PC-3 (cell line): ENCODE measurements at regions not wholly inside any gene's neighbourhood (a gene's known extent, or its start where the extent isn't known, plus 50 kb on each side); places are given as distances from the start of the nearest gene placed in this dataset.

Experiments used
- ATAC-seq: fragments of 200-7000 bp; cut with Tn5 transposase; 2 replicates; pipeline ENCODE4 v1.9.1; 2020; ENCODE audit warnings: mild to moderate bottlenecking, moderate library complexity
- BruUV-seq: library from RNA; stranded (reverse); fragments of 400-500 nt; replicated peaks from 2 replicates; lab custom pipeline; 2021; lab: Mats Ljungman, UMichigan
- CTCF ChIA-PET: fragments of 300-600 bp; sonication (Branson Sonifier 250); formaldehyde crosslinking; loops from one replicate; lab custom pipeline; 2022; ENCODE audit warnings: antibody characterized with exemption; lab: Charles Lee
- POLR2A ChIA-PET: fragments of 300-600 bp; sonication (Branson Sonifier 250); formaldehyde crosslinking; loops from one replicate; lab custom pipeline; 2022; ENCODE audit warnings: antibody characterized with exemption; ENCODE audit not compliant: unreplicated experiment; lab: Charles Lee
- DNase-seq: peaks from one replicate; pipeline ENCODE4 v3.0.0-alpha.2; 2015
- H2AFZ ChIP-seq: fragments of 300-600 bp; sonication (generic); 2 replicates; pipeline ENCODE4 v1.6.0; 2016; ENCODE audit warnings: antibody characterized with exemption, low read length
- H3F3A ChIP-seq: fragments of 300-600 bp; sonication (generic); one replicate; pipeline ENCODE4 v1.6.0; 2017; ENCODE audit warnings: antibody characterized with exemption, low read length, control low read depth, mild to moderate bottlenecking; ENCODE audit not compliant: unreplicated experiment
- H3K27ac ChIP-seq: fragments of 300-600 bp; sonication (generic); 2 replicates; pipeline ENCODE4 v1.5.1; 2016; ENCODE audit warnings: mild to moderate bottlenecking, low read length
- H3K27me3 ChIP-seq: fragments of 300-600 bp; sonication (generic); 2 replicates; pipeline ENCODE4 v1.6.1; 2016; ENCODE audit warnings: low read length, mixed read lengths
- H3K36me3 ChIP-seq: fragments of 300-600 bp; sonication (generic); 2 replicates; pipeline ENCODE4 v1.6.1; 2016; ENCODE audit warnings: low read depth, mixed run types, low read length, mixed read lengths
- H3K4me1 ChIP-seq: fragments of 300-600 bp; sonication (generic); 2 replicates; pipeline ENCODE4 v1.5.1; 2016; ENCODE audit warnings: low read length; ENCODE audit not compliant: insufficient read depth
- H3K4me2 ChIP-seq: fragments of 300-600 bp; sonication (generic); 2 replicates; pipeline ENCODE4 v1.6.0; 2016; ENCODE audit warnings: low read length
- H3K4me3 ChIP-seq: fragments of 300-600 bp; sonication (generic); 2 replicates; pipeline ENCODE4 v1.5.1; 2016; ENCODE audit warnings: mild to moderate bottlenecking, low read length, mixed read lengths
- H3K79me2 ChIP-seq: fragments of 300-600 bp; sonication (generic); 2 replicates; pipeline ENCODE4 v1.6.1; 2017; ENCODE audit warnings: low read length, mixed read lengths
- H3K9ac ChIP-seq: fragments of 300-600 bp; sonication (generic); 2 replicates; pipeline ENCODE4 v1.6.0; 2016; ENCODE audit warnings: mild to moderate bottlenecking, low read length
- H3K9me2 ChIP-seq: fragments of 300-600 bp; sonication (generic); replicated peaks from 2 replicates; pipeline ENCODE4 v1.6.1; 2016; ENCODE audit warnings: mixed run types, low read length, mixed read lengths
- H3K9me3 ChIP-seq: fragments of 300-600 bp; sonication (generic); 2 replicates; pipeline ENCODE4 v1.6.1; 2016; ENCODE audit warnings: low read length, mixed read lengths
- H4K20me1 ChIP-seq: fragments of 300-600 bp; sonication (generic); 2 replicates; pipeline ENCODE4 v1.6.1; 2016; ENCODE audit warnings: low read length, mixed read lengths
- EZH2 ChIP-seq: fragments of 300-600 bp; sonication (generic); IDR thresholded peaks from one replicate; pipeline ENCODE4 v1.6.1; 2017; ENCODE audit warnings: antibody characterized with exemption, mild to moderate bottlenecking, low read length; ENCODE audit not compliant: unreplicated experiment
- EZH2phosphoT487 ChIP-seq: fragments of 300-600 bp; sonication (generic); IDR thresholded peaks from 2 replicates; pipeline ENCODE4 v1.6.1; 2018; ENCODE audit warnings: mild to moderate bottlenecking, antibody characterized with exemption, low read length, borderline replicate concordance
- intact Hi-C: fragments of 100-400 bp; cut with micrococcal nuclease; formaldehyde crosslinking; loops from 2 replicates; pipeline ENCODE4 v1.9.0; 2023
- TF ChIP-seq, protein P1 (sequence below): fragments of 300-600 bp; sonication (generic); conservative IDR thresholded peaks from 2 replicates; pipeline ENCODE4 v1.5.1; 2017; ENCODE audit warnings: antibody characterized with exemption, low read depth, mild to moderate bottlenecking, low read length

GRCh38 chr9:88808761-88809354, 182.4 kb upstream of the S1PR3 start:
- peaks cover 7% of the 10 kb centered on the region for H3K4me1 ChIP-seq
- ChIA-PET CTCF (no interaction called here), POLR2A (no interaction called here)
- H3K9me3 ChIP-seq: no peaks in the 10 kb centered on the region
- no peaks in the 10 kb centered on the region for H3K36me3 ChIP-seq
- H3K4me2 ChIP-seq: no peak overlapping the region
- no peak overlapping the region for H2AFZ ChIP-seq
- H3K27me3 ChIP-seq: no peaks in the 10 kb centered on the region
- DNase-seq: no peak
- intact Hi-C loops: no loop called here
- ATAC-seq: no peak
- H3F3A ChIP-seq: no peaks in the 10 kb centered on the region
- no TSS peak for BruUV-seq
- no peak overlapping the region for H3K27ac ChIP-seq
- H3K9me2 ChIP-seq: no peaks in the 10 kb centered on the region
- H4K20me1 ChIP-seq: no peaks in the 10 kb centered on the region
- no peak overlapping the region for H3K4me3 ChIP-seq
- no peaks in the 10 kb centered on the region for H3K79me2 ChIP-seq
- no peak overlapping the region for H3K9ac ChIP-seq
- TF ChIP-seq EZH2 (no peak), EZH2phosphoT487 (no peak)
- TF ChIP-seq, protein P1, sequence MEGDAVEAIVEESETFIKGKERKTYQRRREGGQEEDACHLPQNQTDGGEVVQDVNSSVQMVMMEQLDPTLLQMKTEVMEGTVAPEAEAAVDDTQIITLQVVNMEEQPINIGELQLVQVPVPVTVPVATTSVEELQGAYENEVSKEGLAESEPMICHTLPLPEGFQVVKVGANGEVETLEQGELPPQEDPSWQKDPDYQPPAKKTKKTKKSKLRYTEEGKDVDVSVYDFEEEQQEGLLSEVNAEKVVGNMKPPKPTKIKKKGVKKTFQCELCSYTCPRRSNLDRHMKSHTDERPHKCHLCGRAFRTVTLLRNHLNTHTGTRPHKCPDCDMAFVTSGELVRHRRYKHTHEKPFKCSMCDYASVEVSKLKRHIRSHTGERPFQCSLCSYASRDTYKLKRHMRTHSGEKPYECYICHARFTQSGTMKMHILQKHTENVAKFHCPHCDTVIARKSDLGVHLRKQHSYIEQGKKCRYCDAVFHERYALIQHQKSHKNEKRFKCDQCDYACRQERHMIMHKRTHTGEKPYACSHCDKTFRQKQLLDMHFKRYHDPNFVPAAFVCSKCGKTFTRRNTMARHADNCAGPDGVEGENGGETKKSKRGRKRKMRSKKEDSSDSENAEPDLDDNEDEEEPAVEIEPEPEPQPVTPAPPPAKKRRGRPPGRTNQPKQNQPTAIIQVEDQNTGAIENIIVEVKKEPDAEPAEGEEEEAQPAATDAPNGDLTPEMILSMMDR: no peak

DNA sequence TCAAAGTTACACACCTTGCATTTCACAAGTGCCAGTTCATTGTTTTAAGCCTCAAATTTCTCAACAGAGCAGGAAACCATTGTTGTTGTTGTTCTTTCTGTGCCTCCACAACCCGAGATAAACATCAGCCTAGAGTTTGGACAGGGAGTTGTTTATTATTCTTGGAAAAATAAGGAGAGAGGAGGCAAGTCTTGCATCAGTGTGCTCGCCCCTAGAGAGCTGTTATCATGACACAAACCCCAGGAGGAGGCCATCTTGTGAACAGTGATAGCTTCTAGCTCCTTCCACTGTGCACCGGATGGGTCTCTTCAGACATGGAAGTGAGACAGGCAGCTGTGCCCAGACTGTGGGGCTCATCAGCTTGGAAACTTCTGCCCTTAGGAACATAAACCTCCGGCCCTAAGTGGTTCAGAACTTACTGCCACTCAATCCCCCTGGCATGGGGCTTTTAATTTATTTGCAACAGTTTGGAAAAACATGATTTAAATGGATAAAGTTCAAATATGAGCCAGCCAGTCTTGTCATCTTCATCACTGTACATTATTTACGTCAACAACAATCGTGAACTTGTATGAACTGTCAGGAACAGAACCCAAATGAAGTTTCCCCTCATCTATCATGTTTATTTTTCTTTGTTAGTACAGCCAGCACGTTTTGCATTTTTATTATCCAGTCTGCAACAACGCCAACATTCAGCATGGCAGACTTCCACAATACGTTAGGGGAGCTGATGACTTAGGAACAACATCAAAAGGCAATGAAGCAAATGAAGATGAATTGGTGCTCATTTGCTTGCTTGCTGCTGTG, 181.7 kb upstream of the S1PR3 start:
- ATAC-seq (no peak), DNase-seq (no peak)
- TF ChIP-seq EZH2phosphoT487 (no peak), EZH2 (no peak)
- TF ChIP-seq, protein P1: no peak
- CTCF ChIA-PET: no interaction called here
- Histone ChIP-seq H3K4me3 (no peak overlapping the region), H3K27ac (no peak overlapping the region), H3K9ac (no peak overlapping the region), H2AFZ (no peak overlapping the region), H3K36me3 (no peaks in the 10 kb centered on the region), H4K20me1 (no peaks in the 10 kb centered on the region), H3K79me2 (no peaks in the 10 kb centered on the region), H3K9me3 (no peaks in the 10 kb centered on the region), H3F3A (no peaks in the 10 kb centered on the region), H3K9me2 (no peaks in the 10 kb centered on the region), H3K27me3 (no peaks in the 10 kb centered on the region), H3K4me1 (no peaks in the 10 kb centered on the region; the same call in 1 of the 2 replicates), H3K4me2 (no peak overlapping the region)
- BruUV-seq: no TSS peak
- POLR2A ChIA-PET: no interaction called here
- intact Hi-C loops: no loop called here

DNA sequence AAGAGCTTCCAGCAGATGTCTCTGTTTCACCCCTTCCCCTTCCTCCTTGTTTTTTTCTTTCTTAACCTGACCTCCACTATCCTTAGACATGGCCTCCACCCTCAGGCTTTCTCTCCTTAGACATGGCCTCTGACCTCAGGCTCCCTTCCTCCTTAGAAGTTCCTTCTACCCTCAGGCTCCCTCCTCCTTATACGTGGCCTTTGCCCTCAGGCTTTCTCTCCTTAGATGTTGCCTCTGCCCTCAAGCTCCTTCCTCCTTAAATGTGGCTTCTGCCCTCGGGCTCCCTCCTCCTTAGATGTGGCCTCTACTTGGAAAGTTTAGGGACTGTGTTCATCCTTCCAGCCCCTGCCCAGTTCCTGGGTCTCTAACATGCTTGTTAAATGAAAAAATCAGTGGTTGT, 180.4 kb upstream of the S1PR3 start:
- no peaks in the 10 kb centered on the region for H3K79me2 ChIP-seq
- no peaks in the 10 kb centered on the region for H3K4me1 ChIP-seq
- no peaks in the 10 kb centered on the region for H3K36me3 ChIP-seq
- no peaks in the 10 kb centered on the region for H4K20me1 ChIP-seq
- no peaks in the 10 kb centered on the region for H3F3A ChIP-seq
- no peaks in the 10 kb centered on the region for H3K9me3 ChIP-seq
- CTCF ChIA-PET: interaction anchor here (0.6 kb wide), 1 partner anchor 461 kb away, joined by 11 read pairs; no protein-coding TSS in a partner anchor
- TF ChIP-seq EZH2phosphoT487 (no peak), EZH2 (no peak)
- TF ChIP-seq, protein P1: no peak
- no TSS peak for BruUV-seq
- no peak overlapping the region for H2AFZ ChIP-seq
- H3K9me2 ChIP-seq: no peaks in the 10 kb centered on the region
- intact Hi-C loops: no loop called here
- H3K27ac ChIP-seq: no peak overlapping the region
- no peak overlapping the region for H3K4me2 ChIP-seq
- no peak overlapping the region for H3K4me3 ChIP-seq
- ATAC-seq (no peak), DNase-seq (no peak)
- POLR2A ChIA-PET: no interaction called here
- H3K9ac ChIP-seq: no peak overlapping the region
- H3K27me3 ChIP-seq: no peaks in the 10 kb centered on the region
